ENCODE measurements at regions not wholly inside any gene's neighbourhood (a gene's known extent, or its start where the extent isn't known, plus 50 kb on each side); places are given as distances from the start of the nearest gene placed in this dataset.

- TF ChIP-seq E2F4 (IDR thresholded peaks at IDR 0.05; ENCODE audit: low read depth, low read length) (no peak), RFX5 (IDR thresholded peaks at IDR 0.05; ENCODE audit: low read depth, low read length) (no peak)
Observed at GRCh38 chr1:191561276-191561675, 597.0 kb upstream of the RGS18 start (continued).

DNA sequence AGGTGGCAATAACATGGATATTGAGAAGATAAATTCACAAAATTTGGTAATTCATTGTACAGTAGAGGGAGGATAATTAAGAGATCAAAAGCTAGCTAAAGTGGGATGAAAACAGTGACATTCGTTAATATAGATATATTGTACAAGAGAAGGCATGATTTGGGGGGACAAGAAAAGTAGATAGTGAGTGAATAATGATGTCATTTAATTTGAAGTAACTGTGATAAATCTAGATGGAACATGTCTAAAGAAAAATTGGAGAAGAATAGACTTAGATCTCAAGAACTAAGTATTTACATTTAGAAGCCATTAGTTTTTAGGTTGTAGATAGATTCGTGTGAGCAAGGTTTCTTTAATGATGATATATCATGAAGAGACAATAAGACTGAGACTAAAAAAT is 594.0 kb upstream of the RGS18 start:
- ChIA-PET CTCF (no interaction called here), RAD21 (ENCODE audit: unreplicated experiment) (no interaction called here), POLR2A (no interaction called here), SMC1A (ENCODE audit: uncharacterized antibody, unreplicated experiment) (no interaction called here)
- intact Hi-C loops (cut with micrococcal nuclease; ENCODE audit: unreplicated experiment) (no loop called here), in situ Hi-C loops (cut with MboI) (no loop called here)
- H3K36me3 ChIP-seq (ENCODE audit: control insufficient read depth in 2 of 2, insufficient read depth in 2 of 2, low read length in 1 of 2): no peaks in the 10 kb centered on the region
- H3K4me2 ChIP-seq (ENCODE audit: control insufficient read depth, insufficient read depth): no peak overlapping the region
- no peak for FAIRE-seq
- no peaks in the 10 kb centered on the region for H3K9me3 ChIP-seq (replicated peaks; ENCODE audit: control insufficient read depth, insufficient read depth, low read length)
- no peaks in the 10 kb centered on the region for H3K79me2 ChIP-seq (ENCODE audit: control insufficient read depth, insufficient read depth, low read length)
- BruUV-seq (replicated peaks): no TSS peak
- ATAC-seq: no peak
- WGBS (ENCODE audit: insufficient coverage, insufficient replicate concordance, low lambda C conversion rate, missing lambda C conversion rate): 2% methylated on average over 2 of the region's 2 CpGs
- H3K27ac ChIP-seq (ENCODE audit: control insufficient read depth, insufficient read depth): no peak overlapping the region
- DNase-seq (ENCODE audit: low read depth, low spot score): no peak
- no peak overlapping the region for H3K9ac ChIP-seq (ENCODE audit: control insufficient read depth, insufficient read depth, low read length)
- no peaks in the 10 kb centered on the region for H3K27me3 ChIP-seq (replicated peaks in 1 of 2; ENCODE audit: control insufficient read depth in 2 of 2, insufficient read depth in 2 of 2, low read length in 1 of 2)
- H2AFZ ChIP-seq (ENCODE audit: control insufficient read depth, low read depth, low read length): no peak overlapping the region
- no peaks in the 10 kb centered on the region for H4K20me1 ChIP-seq (ENCODE audit: control insufficient read depth, insufficient read depth)
- TF ChIP-seq ZZZ3 (IDR thresholded peaks at IDR 0.05; ENCODE audit: control insufficient read depth, insufficient read length, low read depth) (no peak), STAT1 (conservative IDR thresholded peaks at IDR 0.05) (no peak), ATF7 (IDR thresholded peaks at IDR 0.05; ENCODE audit: low read depth) (0 out of 2 replicates have a peak, but pooled peaks have one; percentile 36)
- no peaks in the 10 kb centered on the region for H3K4me1 ChIP-seq (ENCODE audit: control insufficient read depth, insufficient read depth, low read length)
- H3K4me3 ChIP-seq: no peak overlapping the region

DNA sequence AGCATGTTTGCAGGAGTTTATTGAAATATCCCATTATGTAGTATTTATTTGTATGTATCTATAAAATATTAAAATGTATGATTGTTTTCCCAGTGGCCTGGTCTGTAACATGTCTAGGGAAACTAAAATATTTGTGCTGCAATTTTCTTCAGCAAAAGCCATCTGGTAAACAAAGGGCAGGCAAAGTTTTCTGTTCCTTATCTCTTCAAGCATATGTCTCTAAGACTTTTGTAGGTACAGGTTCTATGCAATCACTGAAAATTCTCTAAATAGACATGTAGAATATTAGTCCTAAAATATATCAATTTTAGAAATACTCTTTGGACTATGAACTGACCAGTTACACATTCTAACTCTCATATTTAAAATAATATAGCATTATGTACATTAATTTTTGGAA is 585.8 kb upstream of the RGS18 start:
- Histone ChIP-seq H3K4me3 (no peak overlapping the region), H3K36me3 (ENCODE audit: control insufficient read depth in 2 of 2, insufficient read depth in 2 of 2, low read length in 1 of 2) (no peaks in the 10 kb centered on the region), H2AFZ (ENCODE audit: control insufficient read depth, low read depth, low read length) (no peak overlapping the region), H3K9ac (ENCODE audit: control insufficient read depth, insufficient read depth, low read length) (no peak overlapping the region), H4K20me1 (ENCODE audit: control insufficient read depth, insufficient read depth) (no peaks in the 10 kb centered on the region), H3K4me1 (ENCODE audit: control insufficient read depth, insufficient read depth, low read length) (no peaks in the 10 kb centered on the region), H3K27me3 (replicated peaks in 1 of 2; ENCODE audit: control insufficient read depth in 2 of 2, insufficient read depth in 2 of 2, low read length in 1 of 2) (no peaks in the 10 kb centered on the region), H3K27ac (ENCODE audit: control insufficient read depth, insufficient read depth) (no peak overlapping the region), H3K9me3 (replicated peaks; ENCODE audit: control insufficient read depth, insufficient read depth, low read length) (no peaks in the 10 kb centered on the region), H3K79me2 (ENCODE audit: control insufficient read depth, insufficient read depth, low read length) (no peaks in the 10 kb centered on the region), H3K4me2 (ENCODE audit: control insufficient read depth, insufficient read depth) (no peak overlapping the region)
- no peak for ATAC-seq
- BruUV-seq (replicated peaks): no TSS peak
- TF ChIP-seq BHLHE40 (IDR thresholded peaks at IDR 0.05; ENCODE audit: borderline replicate concordance in 1 of 2, low read depth in 2 of 2, low read length in 1 of 2): no peak
- TF ChIP-seq NBN (IDR thresholded peaks at IDR 0.05): no peak
- TF ChIP-seq ZBED1 (IDR thresholded peaks at IDR 0.05; ENCODE audit: borderline replicate concordance): no peak
- no peak for TF ChIP-seq YBX1 (IDR thresholded peaks at IDR 0.05)
- TF ChIP-seq KDM1A (IDR thresholded peaks at IDR 0.05; ENCODE audit: borderline replicate concordance): no peak
- no peak for TF ChIP-seq RUNX3 (IDR thresholded peaks at IDR 0.05; ENCODE audit: low read length)
- CTCF ChIA-PET: no interaction called here
- SMC1A ChIA-PET (ENCODE audit: uncharacterized antibody, unreplicated experiment): no interaction called here
- in situ Hi-C loops (cut with MboI): no loop called here
- no peak for FAIRE-seq
- POLR2A ChIA-PET: no interaction called here
- no peak for DNase-seq (ENCODE audit: low read depth, low spot score)
- intact Hi-C loops (cut with micrococcal nuclease; ENCODE audit: unreplicated experiment): no loop called here
- RAD21 ChIA-PET (ENCODE audit: unreplicated experiment): no interaction called here

Data from GM12878 (cell line).